DND-41 (cell line): ENCODE measurements at regions not wholly inside any gene's neighbourhood (a gene's known extent, or its start where the extent isn't known, plus 50 kb on each side); places are given as distances from the start of the nearest gene placed in this dataset.

Source experiments
- ATAC-seq: fragments of 200-7000 bp; cut with Tn5 transposase; 3 replicates; pipeline ENCODE4 v1.9.1; 2021; ENCODE audit warnings: low read depth; ENCODE audit not compliant: insufficient read depth
- DNase-seq: peaks from one replicate; pipeline ENCODE4 v3.0.0-alpha.2; 2020
- H2AFZ ChIP-seq: 2 replicates; pipeline ENCODE4 v1.6.0; 2012; ENCODE audit warnings: low read depth, low read length
- H3K27ac ChIP-seq: 2 replicates; pipeline ENCODE4 v1.5.1; 2012; ENCODE audit warnings: low read length, inconsistent platforms
- H3K27me3 ChIP-seq: fragments of 200-600 bp; sonication (generic); 2 replicates; pipeline ENCODE4 v1.6.0; 2012; ENCODE audit warnings: low read length, mild to moderate bottlenecking, inconsistent platforms; ENCODE audit not compliant: insufficient read depth, poor library complexity
- H3K36me3 ChIP-seq: 2 replicates; pipeline ENCODE4 v1.5.1; 2012; ENCODE audit warnings: low read length, inconsistent platforms; ENCODE audit not compliant: insufficient read depth
- H3K4me1 ChIP-seq: 2 replicates; pipeline ENCODE4 v1.5.1; 2012; ENCODE audit warnings: mild to moderate bottlenecking, low read length; ENCODE audit not compliant: insufficient read depth
- H3K4me2 ChIP-seq: 2 replicates; pipeline ENCODE4 v1.6.0; 2012; ENCODE audit warnings: mild to moderate bottlenecking, moderate library complexity, low read length, inconsistent platforms; ENCODE audit not compliant: insufficient read depth
- H3K4me3 ChIP-seq, 2 experiments: fragments of 200-600 bp in 1 of 2; shearing (Covaris generic) in 1 of 2; 2 replicates each; pipeline ENCODE4 v1.5.1; 2012 to 2016; ENCODE audit warnings: inconsistent platforms in 2 of 2, low read length in 2 of 2, mild to moderate bottlenecking in 2 of 2, low read depth in 1 of 2, moderate library complexity in 1 of 2
- H3K79me2 ChIP-seq: 2 replicates; pipeline ENCODE4 v1.6.0; 2012; ENCODE audit warnings: low read length, inconsistent platforms; ENCODE audit not compliant: insufficient read depth
- H3K9ac ChIP-seq: 2 replicates; pipeline ENCODE4 v1.6.0; 2012; ENCODE audit warnings: low read depth, mild to moderate bottlenecking, inconsistent platforms, low read length, moderate library complexity
- H3K9me3 ChIP-seq: 2 replicates; pipeline ENCODE4 v1.5.1; 2012; ENCODE audit warnings: low read length, moderate library complexity, mild to moderate bottlenecking, inconsistent platforms; ENCODE audit not compliant: insufficient read depth, severe bottlenecking
- H4K20me1 ChIP-seq: 2 replicates; pipeline ENCODE4 v1.6.0; 2012; ENCODE audit warnings: low read length; ENCODE audit not compliant: insufficient read depth
- CTCF ChIP-seq: IDR thresholded peaks from 2 replicates; pipeline ENCODE4 v1.5.1; 2012; ENCODE audit warnings: borderline replicate concordance, low read length, moderate library complexity, mild to moderate bottlenecking; ENCODE audit not compliant: poor library complexity, severe bottlenecking; ENCODE audit errors: extremely low read depth
- EZH2 ChIP-seq: IDR thresholded peaks from 3 replicates; pipeline ENCODE4 v1.6.1; 2012; ENCODE audit warnings: borderline replicate concordance, low read depth, mild to moderate bottlenecking, moderate library complexity, low read length, inconsistent platforms; ENCODE audit not compliant: severe bottlenecking

GRCh38 chr2:156046900-156047299, 285.6 kb downstream of the NR4A2 start:
- no peak for TF ChIP-seq CTCF
- TF ChIP-seq EZH2: no peak
- DNase-seq (no peak), ATAC-seq (no peak)
- Histone ChIP-seq H3K4me2 (no peak overlapping the region), H3K79me2 (no peaks in the 10 kb centered on the region), H2AFZ (no peak overlapping the region), H3K27ac (no peak overlapping the region), H3K9ac (no peak overlapping the region), H3K4me3 (no peak overlapping the region), H3K9me3 (no peaks in the 10 kb centered on the region), H3K36me3 (no peaks in the 10 kb centered on the region), H3K4me1 (no peaks in the 10 kb centered on the region), H4K20me1 (no peaks in the 10 kb centered on the region), H3K27me3 (no peaks in the 10 kb centered on the region)

- H3K27me3 ChIP-seq: no peaks in the 10 kb centered on the region
- ATAC-seq (no peak), DNase-seq (no peak)
- H4K20me1 ChIP-seq: no peaks in the 10 kb centered on the region
- H3K4me3 ChIP-seq: no peak overlapping the region
- no peak overlapping the region for H3K9ac ChIP-seq
- no peak for TF ChIP-seq CTCF
- no peak for TF ChIP-seq EZH2
- no peaks in the 10 kb centered on the region for H3K9me3 ChIP-seq
- no peaks in the 10 kb centered on the region for H3K4me1 ChIP-seq
- no peak overlapping the region for H2AFZ ChIP-seq
- no peaks in the 10 kb centered on the region for H3K36me3 ChIP-seq
- no peaks in the 10 kb centered on the region for H3K79me2 ChIP-seq
- H3K27ac ChIP-seq: no peak overlapping the region
- no peak overlapping the region for H3K4me2 ChIP-seq
Observed at GRCh38 chr2:156042895-156043294, 289.6 kb downstream of the NR4A2 start.

- no peak for TF ChIP-seq CTCF
- no peak for DNase-seq
- ATAC-seq: 0 out of 3 replicates have a peak, but pooled peaks have one; percentile 14
- H2AFZ ChIP-seq: no peak overlapping the region
- no peak overlapping the region for H3K4me3 ChIP-seq
- no peaks in the 10 kb centered on the region for H3K36me3 ChIP-seq
- H4K20me1 ChIP-seq: no peaks in the 10 kb centered on the region
- H3K27ac ChIP-seq: no peak overlapping the region
- no peaks in the 10 kb centered on the region for H3K9me3 ChIP-seq
- H3K27me3 ChIP-seq: no peaks in the 10 kb centered on the region
- no peak overlapping the region for H3K4me2 ChIP-seq
- H3K79me2 ChIP-seq: no peaks in the 10 kb centered on the region
- no peaks in the 10 kb centered on the region for H3K4me1 ChIP-seq
- no peak overlapping the region for H3K9ac ChIP-seq
Observed at GRCh38 chr2:156038021-156038420, 294.5 kb downstream of the NR4A2 start.

GRCh38 chr2:156037482-156037881, 295.0 kb downstream of the NR4A2 start:
- Histone ChIP-seq H3K36me3 (no peaks in the 10 kb centered on the region), H3K27me3 (no peaks in the 10 kb centered on the region), H3K27ac (no peak overlapping the region), H3K4me3 (no peak overlapping the region), H2AFZ (no peak overlapping the region), H4K20me1 (no peaks in the 10 kb centered on the region), H3K9me3 (no peaks in the 10 kb centered on the region), H3K4me1 (no peaks in the 10 kb centered on the region), H3K4me2 (no peak overlapping the region), H3K9ac (no peak overlapping the region), H3K79me2 (no peaks in the 10 kb centered on the region)
- no peak for ATAC-seq
- no peak for TF ChIP-seq EZH2
- no peak for TF ChIP-seq CTCF
- no peak for DNase-seq
